ENCODE measurements at regions not wholly inside any gene's neighbourhood (a gene's known extent, or its start where the extent isn't known, plus 50 kb on each side); places are given as distances from the start of the nearest gene placed in this dataset.

GRCh38 chr2:78967294-78967693, 58.2 kb upstream of the REG3G start:
- no peaks in the 10 kb centered on the region for H3K4me1 ChIP-seq (ENCODE audit: insufficient read depth, low read length, poor library complexity, severe bottlenecking)
- no peak overlapping the region for H3K27ac ChIP-seq (ENCODE audit: low read depth, low read length, poor library complexity, severe bottlenecking)
- ChIA-PET POLR2A (ENCODE audit: low non-redundant PET) (no interaction called here), CTCF (no interaction called here)
- TF ChIP-seq CTCF (conservative IDR thresholded peaks at IDR 0.05; ENCODE audit: low read depth, low read length) (no peak), EZH2 (IDR thresholded peaks at IDR 0.05; ENCODE audit: borderline replicate concordance, low read depth, low read length, poor library complexity, severe bottlenecking) (no peak)
- intact Hi-C loops (cut with micrococcal nuclease; ENCODE audit: unreplicated experiment): no loop called here
- DNase-seq (ENCODE audit: low spot score): no peak
- no TSS peak for BruUV-seq (replicated peaks)
- no peaks in the 10 kb centered on the region for H3K27me3 ChIP-seq (replicated peaks; ENCODE audit: insufficient read depth, low read depth, low read length, poor library complexity)
- H3K36me3 ChIP-seq (ENCODE audit: insufficient read depth, low read length, poor library complexity, severe bottlenecking): no peaks in the 10 kb centered on the region
- no peaks in the 10 kb centered on the region for H3K9me3 ChIP-seq (ENCODE audit: low read depth, low read length, poor library complexity, severe bottlenecking)
- no peak overlapping the region for H3K4me3 ChIP-seq (ENCODE audit: low read depth, low read length, poor library complexity, severe bottlenecking)

- H3K4me1 ChIP-seq (ENCODE audit: insufficient read depth, low read length, poor library complexity, severe bottlenecking): peaks cover 5% of the 10 kb centered on the region
- H3K36me3 ChIP-seq (ENCODE audit: insufficient read depth, low read length, poor library complexity, severe bottlenecking): no peaks in the 10 kb centered on the region
- DNase-seq (ENCODE audit: low spot score): no peak
- H3K27ac ChIP-seq (ENCODE audit: low read depth, low read length, poor library complexity, severe bottlenecking): no peak overlapping the region
- no TSS peak for BruUV-seq (replicated peaks)
- TF ChIP-seq CTCF (conservative IDR thresholded peaks at IDR 0.05; ENCODE audit: low read depth, low read length) (no peak), EZH2 (IDR thresholded peaks at IDR 0.05; ENCODE audit: borderline replicate concordance, low read depth, low read length, poor library complexity, severe bottlenecking) (no peak)
- ChIA-PET CTCF (no interaction called here), POLR2A (ENCODE audit: low non-redundant PET) (no interaction called here)
- no peaks in the 10 kb centered on the region for H3K9me3 ChIP-seq (ENCODE audit: low read depth, low read length, poor library complexity, severe bottlenecking)
- H3K27me3 ChIP-seq (replicated peaks; ENCODE audit: insufficient read depth, low read depth, low read length, poor library complexity): no peaks in the 10 kb centered on the region
- H3K4me3 ChIP-seq (ENCODE audit: low read depth, low read length, poor library complexity, severe bottlenecking): no peak overlapping the region
- intact Hi-C loops (cut with micrococcal nuclease; ENCODE audit: unreplicated experiment): loop anchor here (10.0 kb wide), 2 partner anchors 109 to 399 kb away; no protein-coding TSS in a partner anchor
Observed at GRCh38 chr2:78973630-78974029, 51.9 kb upstream of the REG3G start.

Measured in A673 (cell line).